AG04449 (cell line): ENCODE measurements at regions not wholly inside any gene's neighbourhood (a gene's known extent, or its start where the extent isn't known, plus 50 kb on each side); places are given as distances from the start of the nearest gene placed in this dataset.

Experiments used
- CTCF ChIA-PET: fragments of 350-600 bp; formaldehyde crosslinking; extraction: SDS; loops from one replicate; lab custom pipeline; 2021; ENCODE audit warnings: antibody characterized with exemption; lab: Yijun Ruan, JAX
- POLR2A ChIA-PET: fragments of 400-600, 350-600 bp; formaldehyde crosslinking; extraction: SDS; loops from one replicate; lab custom pipeline; 2020; ENCODE audit warnings: antibody characterized with exemption, inconsistent platforms; lab: Yijun Ruan, JAX
- DNase-seq: peaks from one replicate; pipeline ENCODE4 v3.0.0-alpha.2; 2010; ENCODE audit warnings: low read depth, low spot score
- H3K4me3 ChIP-seq: 2 replicates; pipeline ENCODE4 v1.5.1; 2011; ENCODE audit warnings: low read depth, mild to moderate bottlenecking, control low read depth, low read length
- CTCF ChIP-seq: IDR thresholded peaks from one replicate; pipeline ENCODE4 v1.5.1; 2011; ENCODE audit warnings: mild to moderate bottlenecking, moderate library complexity, low read length, control low read depth, inconsistent platforms; ENCODE audit not compliant: insufficient read depth; ENCODE audit errors: missing control alignments

DNA sequence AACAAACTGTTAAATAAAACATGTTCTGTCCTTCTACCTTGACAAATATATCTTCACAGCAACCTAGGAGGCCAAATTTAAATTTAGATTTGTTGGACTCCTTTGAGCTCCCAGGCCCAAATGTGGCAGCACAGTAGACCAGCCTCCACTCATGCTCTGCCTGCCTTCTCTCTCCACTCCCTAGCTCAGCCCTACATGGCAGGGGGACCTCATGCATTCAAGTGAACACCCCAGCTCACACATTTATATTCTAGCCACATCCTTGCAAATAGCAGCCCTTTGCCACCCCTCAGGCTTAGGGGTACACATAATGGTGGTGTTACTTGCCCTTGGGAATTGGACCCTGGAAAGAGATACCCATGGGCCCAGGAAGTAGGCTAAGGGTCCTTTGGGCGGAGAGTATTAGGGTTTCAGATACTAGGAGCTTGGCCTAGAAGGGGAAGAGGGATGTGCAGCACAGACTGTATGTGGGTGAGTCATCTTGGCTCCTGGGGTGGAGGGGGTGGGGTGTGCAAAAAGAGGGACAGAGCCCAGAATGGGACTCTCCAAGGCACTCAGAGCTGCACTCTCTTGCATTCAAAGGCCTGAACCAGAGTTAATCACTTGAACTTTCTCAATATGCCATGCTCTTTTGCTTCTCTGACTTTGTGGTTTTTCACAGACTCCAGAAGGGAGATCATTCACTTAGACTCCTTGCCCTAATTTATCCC, 268.4 kb upstream of the ROPN1 start:
- POLR2A ChIA-PET, result interaction anchor here (0.6 to 1.0 kb wide), 3 partner anchors 12 to 357 kb away, joined by 3 to 4 read pairs (median 3); no protein-coding TSS in a partner anchor
- H3K4me3 ChIP-seq, result no peak overlapping the region
- CTCF ChIA-PET, result interaction anchor here (1.1 to 6.4 kb wide), 5 partner anchors 12 to 300 kb away, joined by 3 to 32 read pairs (median 5); partner anchors contain the start of gene KALRN
- no peak for TF ChIP-seq CTCF
- peak; percentile 49 for DNase-seq

DNA sequence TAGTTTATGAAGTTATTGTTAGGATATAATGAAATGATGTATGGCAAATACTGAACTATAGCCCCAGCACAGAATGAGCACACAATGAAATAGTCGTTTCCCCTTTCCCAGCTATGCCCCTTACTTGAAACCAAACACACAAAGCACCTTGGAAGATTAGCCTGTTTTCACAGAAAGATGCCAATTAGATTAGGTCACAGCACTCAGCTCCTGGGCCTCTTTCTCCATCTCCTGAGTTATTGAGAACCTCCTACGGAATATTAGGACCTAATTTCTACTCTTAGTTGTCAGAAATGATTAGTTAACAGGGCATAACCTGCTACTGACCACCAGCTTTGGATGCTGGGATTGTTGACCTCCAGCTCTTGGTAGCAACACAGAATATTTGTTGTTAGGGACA, 269.4 kb upstream of the ROPN1 start:
- ChIA-PET CTCF (interaction anchor here (0.9 to 6.4 kb wide), 6 partner anchors 13 to 299 kb away, joined by 3 to 32 read pairs (median 4); partner anchors contain the start of gene KALRN), POLR2A (interaction anchor here (1.0 kb wide), 1 partner anchor 11 kb away, joined by 3 read pairs; no protein-coding TSS in a partner anchor)
- no peak for DNase-seq

DNA sequence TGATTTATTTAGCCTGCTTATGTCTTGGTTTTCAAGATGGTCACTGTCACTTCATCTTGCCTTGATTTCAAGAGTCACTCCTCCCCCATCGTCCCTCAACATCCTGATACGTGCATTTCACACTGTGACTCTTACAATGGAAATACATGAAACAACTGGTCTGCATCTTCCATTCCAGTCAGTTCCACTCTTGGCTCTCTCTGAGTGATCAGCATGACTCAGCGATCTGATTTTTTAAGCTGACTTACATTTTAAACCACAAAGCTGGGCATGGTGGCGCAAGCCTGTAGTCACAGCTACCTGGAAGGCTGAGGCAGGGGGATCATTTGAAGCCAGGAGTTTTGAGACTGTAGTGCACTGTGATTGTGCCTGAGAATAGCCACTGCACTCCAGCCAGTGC, 271.2 kb upstream of the ROPN1 start:
- TF ChIP-seq CTCF, result no peak
- POLR2A ChIA-PET, result interaction anchor here (0.6 kb wide), 1 partner anchor 230 kb away, joined by 3 read pairs; the partner anchor contains the start of gene KALRN
- H3K4me3 ChIP-seq, result no peak overlapping the region
- CTCF ChIA-PET, result interaction anchor here (1.9 to 6.4 kb wide), 3 partner anchors 14 to 230 kb away, joined by 6 to 32 read pairs (median 7); partner anchors contain the start of gene KALRN
- peak; percentile 83 for DNase-seq

More for the DNA sequence above, 269.4 kb upstream of the ROPN1 start:
- TF ChIP-seq CTCF, result no peak
- no peak overlapping the region for H3K4me3 ChIP-seq

GRCh38 chr3:124264346-124264745, 272.4 kb upstream of the ROPN1 start:
- DNase-seq, result no peak
- TF ChIP-seq CTCF, result no peak

GRCh38 chr3:124266487-124266886, 274.6 kb upstream of the ROPN1 start:
- CTCF ChIA-PET, result interaction anchor here (0.9 to 1.1 kb wide), 2 partner anchors 17 to 233 kb away, joined by 3 to 5 read pairs; partner anchors contain the start of gene KALRN
- DNase-seq, result no peak
- POLR2A ChIA-PET, result no interaction called here

More at GRCh38 chr3:124264346-124264745, 272.4 kb upstream of the ROPN1 start:
- no peak overlapping the region for H3K4me3 ChIP-seq
- ChIA-PET POLR2A (no interaction called here), CTCF (interaction anchor here (0.9 to 6.4 kb wide), 4 partner anchors 15 to 296 kb away, joined by 3 to 32 read pairs (median 6); partner anchors contain the start of gene KALRN)

More at GRCh38 chr3:124266487-124266886, 274.6 kb upstream of the ROPN1 start:
- no peak for TF ChIP-seq CTCF
- H3K4me3 ChIP-seq, result no peak overlapping the region
